ENCODE measurements at regions not wholly inside any gene's neighbourhood (a gene's known extent, or its start where the extent isn't known, plus 50 kb on each side); places are given as distances from the start of the nearest gene placed in this dataset.

- no peak for TF ChIP-seq TAF1 (IDR thresholded peaks at IDR 0.05; ENCODE audit: low read depth)
- TF ChIP-seq EGR1 (IDR thresholded peaks at IDR 0.05), result no peak
- TF ChIP-seq EP300 (IDR thresholded peaks at IDR 0.05; ENCODE audit: borderline replicate concordance), result no peak
- no peak for TF ChIP-seq CEBPB (IDR thresholded peaks at IDR 0.05)
- no peak for TF ChIP-seq RAD21 (IDR thresholded peaks at IDR 0.05; ENCODE audit: low read depth)
- TF ChIP-seq TEAD4 (IDR thresholded peaks at IDR 0.05), result no peak
- no peak for TF ChIP-seq NFIC (IDR thresholded peaks at IDR 0.05)
- no peak for TF ChIP-seq REST (IDR thresholded peaks at IDR 0.05; ENCODE audit: low read depth)
- TF ChIP-seq CREB1 (IDR thresholded peaks at IDR 0.05; ENCODE audit: low read depth), result no peak
- no peak for TF ChIP-seq MAX (IDR thresholded peaks at IDR 0.05)
Measured at GRCh38 chrX:42362219-42362618, 415.7 kb downstream of the PPP1R2C start.

Measured in Ishikawa (cell line).